ENCODE measurements at regions not wholly inside any gene's neighbourhood (a gene's known extent, or its start where the extent isn't known, plus 50 kb on each side); places are given as distances from the start of the nearest gene placed in this dataset.
"Not testable (repeated sequence)": the region's sequence is repeated elsewhere in the genome, so short reads cannot be mapped to it uniquely, and the experiment has no call there.

DNA sequence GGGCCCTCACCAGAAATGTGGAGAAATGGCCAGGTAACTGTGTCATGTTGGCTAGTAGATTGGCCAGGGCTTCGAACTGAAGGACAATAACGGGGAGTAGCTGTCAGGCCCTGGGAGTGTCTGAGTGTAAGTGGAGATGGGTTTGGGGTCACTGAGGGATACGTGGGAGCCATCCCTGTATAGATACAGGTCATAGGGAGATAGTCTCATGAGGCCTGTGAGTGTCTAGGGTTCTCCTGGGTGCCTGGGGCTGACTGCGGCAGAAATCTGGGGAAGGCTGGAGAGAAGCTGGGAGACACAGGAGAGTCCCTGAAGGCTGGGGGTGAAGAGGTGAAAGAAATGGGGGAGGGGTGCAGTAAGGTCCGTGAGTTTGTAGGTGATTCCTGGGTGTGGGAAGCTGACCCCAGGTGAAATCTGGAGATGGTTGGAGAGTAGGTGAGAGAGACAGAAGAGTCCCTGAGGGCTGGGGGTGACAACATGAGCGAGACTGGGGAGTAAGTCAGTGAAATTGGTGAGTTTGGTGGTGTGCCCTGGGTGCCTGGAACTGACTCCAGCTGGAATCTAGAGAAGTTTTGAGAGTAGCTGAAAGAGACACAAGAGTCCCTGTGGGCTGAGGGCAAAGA lies 124.6 kb upstream of the ANKRD30BL start:
- TF ChIP-seq, protein P1, sequence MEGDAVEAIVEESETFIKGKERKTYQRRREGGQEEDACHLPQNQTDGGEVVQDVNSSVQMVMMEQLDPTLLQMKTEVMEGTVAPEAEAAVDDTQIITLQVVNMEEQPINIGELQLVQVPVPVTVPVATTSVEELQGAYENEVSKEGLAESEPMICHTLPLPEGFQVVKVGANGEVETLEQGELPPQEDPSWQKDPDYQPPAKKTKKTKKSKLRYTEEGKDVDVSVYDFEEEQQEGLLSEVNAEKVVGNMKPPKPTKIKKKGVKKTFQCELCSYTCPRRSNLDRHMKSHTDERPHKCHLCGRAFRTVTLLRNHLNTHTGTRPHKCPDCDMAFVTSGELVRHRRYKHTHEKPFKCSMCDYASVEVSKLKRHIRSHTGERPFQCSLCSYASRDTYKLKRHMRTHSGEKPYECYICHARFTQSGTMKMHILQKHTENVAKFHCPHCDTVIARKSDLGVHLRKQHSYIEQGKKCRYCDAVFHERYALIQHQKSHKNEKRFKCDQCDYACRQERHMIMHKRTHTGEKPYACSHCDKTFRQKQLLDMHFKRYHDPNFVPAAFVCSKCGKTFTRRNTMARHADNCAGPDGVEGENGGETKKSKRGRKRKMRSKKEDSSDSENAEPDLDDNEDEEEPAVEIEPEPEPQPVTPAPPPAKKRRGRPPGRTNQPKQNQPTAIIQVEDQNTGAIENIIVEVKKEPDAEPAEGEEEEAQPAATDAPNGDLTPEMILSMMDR (IDR thresholded peaks at IDR 0.05), result not testable (repeated sequence)
- not testable (repeated sequence) for TF ChIP-seq POLR2A (IDR thresholded peaks at IDR 0.05)

Measured in right lobe of liver (tissue), 4 donors.